ENCODE measurements at regions not wholly inside any gene's neighbourhood (a gene's known extent, or its start where the extent isn't known, plus 50 kb on each side); places are given as distances from the start of the nearest gene placed in this dataset.

DNA sequence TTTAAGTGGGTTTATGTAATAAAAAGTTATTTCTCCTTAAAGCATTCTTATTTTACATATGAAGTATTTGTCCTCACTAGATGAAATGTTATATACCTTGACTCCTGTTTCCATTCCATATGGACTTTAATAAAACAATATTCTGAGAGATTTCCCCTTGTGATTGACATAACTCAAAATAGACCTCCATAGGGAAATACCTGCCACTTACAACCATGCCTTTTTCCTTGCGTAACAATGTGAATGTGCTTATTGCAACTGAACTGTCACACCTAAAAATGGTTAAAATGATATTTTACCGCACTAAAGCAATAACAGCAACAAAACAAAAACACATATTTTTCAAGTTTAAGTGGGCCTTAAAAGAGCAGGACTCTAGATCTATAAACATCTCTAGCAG lies 70.3 kb upstream of the TGIF1 start:
- Histone ChIP-seq H2AFZ (replicated peaks; ENCODE audit: low read length, poor library complexity) (no peak overlapping the region), H2BK5ac (ENCODE audit: low read depth, low read length, poor library complexity, severe bottlenecking) (no peak overlapping the region), H3K14ac (replicated peaks; ENCODE audit: low read depth, low read length) (no peak overlapping the region), H3K18ac (ENCODE audit: low read depth, low read length) (no peak overlapping the region), H4K91ac (ENCODE audit: insufficient read depth, low read depth, low read length) (no peak overlapping the region), H2BK15ac (ENCODE audit: low read depth, low read length) (no peak overlapping the region), H2AK5ac (ENCODE audit: low read depth, low read length) (no peak overlapping the region), H3K9me1 (ENCODE audit: insufficient read depth, low read length) (no peaks in the 10 kb centered on the region; the same call in 1 of the 2 replicates), H3K56ac (ENCODE audit: extremely low read depth, insufficient read depth, low read length) (no peak overlapping the region), H3K9me3 (ENCODE audit: control insufficient read depth, insufficient read depth, low read length) (no peaks in the 10 kb centered on the region), H3K79me1 (ENCODE audit: low read depth in 1 of 2, low read length in 2 of 2) (no peaks in the 10 kb centered on the region), H3K36me3 (ENCODE audit: control insufficient read depth, insufficient read depth, low read length) (no peaks in the 10 kb centered on the region), H3K4me2 (ENCODE audit: low read depth, low read length) (no peak overlapping the region), H2AK9ac (replicated peaks; ENCODE audit: low read depth, low read length, poor library complexity) (no peak overlapping the region), H3K23ac (ENCODE audit: low read depth, low read length) (no peak overlapping the region), H3K4me3 (ENCODE audit: insufficient read depth, low read depth, low read length) (no peak overlapping the region), H4K20me1 (ENCODE audit: insufficient read depth, low read length) (no peaks in the 10 kb centered on the region), H3K27ac (ENCODE audit: insufficient read depth, low read length) (no peak overlapping the region), H3K4me1 (ENCODE audit: control insufficient read depth, insufficient read depth, low read length) (no peaks in the 10 kb centered on the region), H3K27me3 (ENCODE audit: control insufficient read depth, insufficient read depth, low read length) (peaks cover 3% of the 10 kb centered on the region; the same call in 1 of the 2 replicates), H2BK120ac (ENCODE audit: low read depth, low read length) (no peak overlapping the region), H4K5ac (ENCODE audit: low read depth, low read length) (no peak overlapping the region), H3K4ac (ENCODE audit: low read depth, low read length) (no peak overlapping the region), H3K9ac (ENCODE audit: low read depth, low read length) (no peak overlapping the region), H2BK20ac (ENCODE audit: low read depth, low read length) (no peak overlapping the region), H4K8ac (ENCODE audit: low read depth in 2 of 2, low read length in 2 of 2) (no peak overlapping the region)
- ChIA-PET POLR2A (ENCODE audit: unreplicated experiment) (no interaction called here), CTCF (no interaction called here)
- WGBS, 2 experiments (ENCODE audit: extremely low coverage in 2 of 2, insufficient read length in 1 of 2) = no CpG with 5 or more reads among the region's 2 CpGs
- in situ Hi-C loops (cut with MboI; ENCODE audit: low sequenced_read_pairs) = no loop called here
- dilution Hi-C loops (cut with HindIII; ENCODE audit: low sequenced_read_pairs, unreplicated experiment) = no loop called here
- ATAC-seq (ENCODE audit: low read depth) (no peak), DNase-seq (no peak)
- intact Hi-C loops (cut with micrococcal nuclease) = no loop called here
- TF ChIP-seq MAFK (IDR thresholded peaks at IDR 0.05; ENCODE audit: low read depth, low read length) = no peak
- no peak for TF ChIP-seq RAD21 (IDR thresholded peaks at IDR 0.05; ENCODE audit: low read length)
- TF ChIP-seq MAZ (IDR thresholded peaks at IDR 0.05; ENCODE audit: borderline replicate concordance, low read depth, low read length) = no peak
- TF ChIP-seq, protein P1, sequence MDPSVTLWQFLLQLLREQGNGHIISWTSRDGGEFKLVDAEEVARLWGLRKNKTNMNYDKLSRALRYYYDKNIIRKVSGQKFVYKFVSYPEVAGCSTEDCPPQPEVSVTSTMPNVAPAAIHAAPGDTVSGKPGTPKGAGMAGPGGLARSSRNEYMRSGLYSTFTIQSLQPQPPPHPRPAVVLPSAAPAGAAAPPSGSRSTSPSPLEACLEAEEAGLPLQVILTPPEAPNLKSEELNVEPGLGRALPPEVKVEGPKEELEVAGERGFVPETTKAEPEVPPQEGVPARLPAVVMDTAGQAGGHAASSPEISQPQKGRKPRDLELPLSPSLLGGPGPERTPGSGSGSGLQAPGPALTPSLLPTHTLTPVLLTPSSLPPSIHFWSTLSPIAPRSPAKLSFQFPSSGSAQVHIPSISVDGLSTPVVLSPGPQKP (IDR thresholded peaks at IDR 0.05; ENCODE audit: borderline replicate concordance, low read depth, low read length) = no peak
- TF ChIP-seq, protein P2, sequence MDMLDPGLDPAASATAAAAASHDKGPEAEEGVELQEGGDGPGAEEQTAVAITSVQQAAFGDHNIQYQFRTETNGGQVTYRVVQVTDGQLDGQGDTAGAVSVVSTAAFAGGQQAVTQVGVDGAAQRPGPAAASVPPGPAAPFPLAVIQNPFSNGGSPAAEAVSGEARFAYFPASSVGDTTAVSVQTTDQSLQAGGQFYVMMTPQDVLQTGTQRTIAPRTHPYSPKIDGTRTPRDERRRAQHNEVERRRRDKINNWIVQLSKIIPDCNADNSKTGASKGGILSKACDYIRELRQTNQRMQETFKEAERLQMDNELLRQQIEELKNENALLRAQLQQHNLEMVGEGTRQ (IDR thresholded peaks at IDR 0.05; ENCODE audit: low read depth, low read length) = no peak
- TF ChIP-seq POLR2A (IDR thresholded peaks at IDR 0.05; ENCODE audit: low read depth, low read length) = no peak
- TF ChIP-seq BHLHE40 (IDR thresholded peaks at IDR 0.05; ENCODE audit: low read depth, low read length) = no peak
- no peak for TF ChIP-seq RFX5 (IDR thresholded peaks at IDR 0.05; ENCODE audit: low read depth, low read length)
- no peak for TF ChIP-seq FOS (IDR thresholded peaks at IDR 0.05; ENCODE audit: low read depth, low read length)
- no peak for TF ChIP-seq NFE2L2 (IDR thresholded peaks at IDR 0.05; ENCODE audit: low read depth, low read length)
- TF ChIP-seq CHD1 (IDR thresholded peaks at IDR 0.05; ENCODE audit: low read depth, low read length) = no peak
- no peak for TF ChIP-seq RCOR1 (IDR thresholded peaks at IDR 0.05; ENCODE audit: insufficient replicate concordance, low read length)
- no TSS peak for BruUV-seq (replicated peaks)

Data from IMR-90 (cell line).